ENCODE measurements at regions not wholly inside any gene's neighbourhood (a gene's known extent, or its start where the extent isn't known, plus 50 kb on each side); places are given as distances from the start of the nearest gene placed in this dataset.
A peak's percentile ranks its signal among the peaks of the same experiment; 100 is the strongest.

DNA sequence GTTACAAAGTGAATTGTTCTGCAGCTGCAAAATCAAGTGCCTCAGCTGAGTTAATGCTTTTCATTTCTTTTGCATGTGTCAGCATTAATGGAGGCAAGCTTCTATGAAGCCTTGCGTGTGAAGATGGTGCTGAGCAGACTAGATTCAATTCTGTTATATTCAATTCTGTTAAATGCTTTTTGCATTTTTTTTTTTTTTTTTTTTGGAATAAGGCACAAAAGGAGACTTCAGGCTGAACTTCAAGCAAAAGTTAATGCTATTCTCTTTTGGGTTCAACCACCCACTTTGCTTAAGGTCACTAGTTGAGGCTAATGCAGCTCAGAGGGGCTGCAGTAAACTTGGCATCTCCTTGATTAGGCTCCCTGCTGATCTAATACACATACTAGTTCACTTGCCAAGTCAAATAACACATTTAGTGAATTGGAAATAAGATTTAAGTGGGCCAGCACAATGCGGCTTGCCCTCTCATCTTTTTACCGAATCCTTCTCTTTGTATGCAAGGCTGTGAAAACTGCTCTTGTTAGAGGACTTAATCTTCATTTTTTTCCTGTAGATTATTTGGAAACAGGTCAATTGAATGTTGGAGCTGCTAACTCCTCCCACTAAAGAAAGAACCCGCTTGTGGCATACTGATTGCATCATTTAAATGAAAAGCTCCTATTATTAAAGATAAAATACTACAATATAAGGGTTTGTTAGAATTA lies 1020.2 kb downstream of the NR2F1-AS1 start:
- TF ChIP-seq, protein P1, sequence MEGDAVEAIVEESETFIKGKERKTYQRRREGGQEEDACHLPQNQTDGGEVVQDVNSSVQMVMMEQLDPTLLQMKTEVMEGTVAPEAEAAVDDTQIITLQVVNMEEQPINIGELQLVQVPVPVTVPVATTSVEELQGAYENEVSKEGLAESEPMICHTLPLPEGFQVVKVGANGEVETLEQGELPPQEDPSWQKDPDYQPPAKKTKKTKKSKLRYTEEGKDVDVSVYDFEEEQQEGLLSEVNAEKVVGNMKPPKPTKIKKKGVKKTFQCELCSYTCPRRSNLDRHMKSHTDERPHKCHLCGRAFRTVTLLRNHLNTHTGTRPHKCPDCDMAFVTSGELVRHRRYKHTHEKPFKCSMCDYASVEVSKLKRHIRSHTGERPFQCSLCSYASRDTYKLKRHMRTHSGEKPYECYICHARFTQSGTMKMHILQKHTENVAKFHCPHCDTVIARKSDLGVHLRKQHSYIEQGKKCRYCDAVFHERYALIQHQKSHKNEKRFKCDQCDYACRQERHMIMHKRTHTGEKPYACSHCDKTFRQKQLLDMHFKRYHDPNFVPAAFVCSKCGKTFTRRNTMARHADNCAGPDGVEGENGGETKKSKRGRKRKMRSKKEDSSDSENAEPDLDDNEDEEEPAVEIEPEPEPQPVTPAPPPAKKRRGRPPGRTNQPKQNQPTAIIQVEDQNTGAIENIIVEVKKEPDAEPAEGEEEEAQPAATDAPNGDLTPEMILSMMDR (IDR thresholded peaks at IDR 0.05; ENCODE audit: low read depth, low read length) = no peak
- DNase-seq (ENCODE audit: extremely low read depth, low read depth) = no peak

DNA sequence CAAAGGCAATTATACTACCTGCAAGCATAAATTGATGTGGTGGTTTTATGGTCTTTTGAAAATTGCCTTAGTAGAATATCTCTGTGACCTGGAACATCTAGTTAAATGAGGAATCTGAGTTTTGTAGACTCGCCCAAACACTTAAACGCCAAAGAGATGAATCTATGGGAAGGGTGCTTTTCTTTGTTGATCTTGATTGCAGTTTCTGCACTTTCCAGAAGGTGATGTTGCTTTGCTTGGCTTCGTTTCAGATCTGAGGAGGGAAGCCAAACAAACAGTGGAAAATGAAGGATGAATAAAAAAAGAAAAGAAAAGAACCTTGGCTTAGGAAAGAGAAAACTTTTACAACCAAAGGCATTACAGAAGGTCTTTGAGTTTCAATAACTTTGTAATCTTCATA lies 1021.2 kb downstream of the NR2F1-AS1 start:
- TF ChIP-seq, protein P1 (IDR thresholded peaks at IDR 0.05; ENCODE audit: low read depth, low read length) = peak; percentile 4
- DNase-seq (ENCODE audit: extremely low read depth, low read depth) = no peak

DNA sequence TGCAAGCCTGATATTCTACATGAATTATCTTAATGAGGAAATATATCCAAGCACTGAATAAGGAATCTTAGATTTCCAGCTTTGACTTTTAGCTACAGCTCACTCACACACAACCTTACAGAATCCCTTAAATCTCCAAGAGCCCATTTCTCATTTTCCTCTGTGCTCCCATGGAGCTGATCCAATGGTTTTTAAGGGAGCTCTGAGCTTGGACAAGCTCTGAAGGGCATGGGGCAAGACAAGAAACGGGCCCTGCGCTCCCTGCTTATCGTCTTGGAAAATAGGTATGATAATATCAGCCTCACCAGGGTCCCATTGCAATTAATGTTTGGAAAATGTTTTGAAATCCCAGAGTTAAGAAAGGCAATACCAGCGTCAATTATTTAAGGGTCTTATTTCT lies 1021.7 kb downstream of the NR2F1-AS1 start:
- TF ChIP-seq, protein P1 (IDR thresholded peaks at IDR 0.05; ENCODE audit: low read depth, low read length) = no peak
- DNase-seq (ENCODE audit: extremely low read depth, low read depth) = no peak

DNA sequence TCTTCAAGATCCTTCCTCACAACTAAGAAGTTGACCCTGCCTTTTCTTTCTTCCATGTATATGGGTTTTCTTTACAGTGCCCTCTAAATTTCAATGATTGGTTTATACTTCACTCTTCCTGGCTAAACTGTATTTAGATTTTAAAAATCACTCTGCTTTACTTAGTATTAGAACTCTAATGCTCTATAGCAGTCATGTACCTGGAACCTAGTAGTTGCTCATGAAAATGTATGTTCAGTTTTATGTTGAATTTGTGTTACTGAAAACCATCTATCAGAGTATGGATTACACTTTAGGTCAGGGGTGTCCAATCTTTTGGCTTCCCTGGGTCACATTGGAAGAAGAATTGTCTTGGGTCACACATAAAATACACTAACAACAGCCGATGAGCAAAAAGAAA lies 1024.3 kb downstream of the NR2F1-AS1 start:
- no peak for DNase-seq (ENCODE audit: extremely low read depth, low read depth)
- TF ChIP-seq, protein P1 (IDR thresholded peaks at IDR 0.05; ENCODE audit: low read depth, low read length) = no peak

DNA sequence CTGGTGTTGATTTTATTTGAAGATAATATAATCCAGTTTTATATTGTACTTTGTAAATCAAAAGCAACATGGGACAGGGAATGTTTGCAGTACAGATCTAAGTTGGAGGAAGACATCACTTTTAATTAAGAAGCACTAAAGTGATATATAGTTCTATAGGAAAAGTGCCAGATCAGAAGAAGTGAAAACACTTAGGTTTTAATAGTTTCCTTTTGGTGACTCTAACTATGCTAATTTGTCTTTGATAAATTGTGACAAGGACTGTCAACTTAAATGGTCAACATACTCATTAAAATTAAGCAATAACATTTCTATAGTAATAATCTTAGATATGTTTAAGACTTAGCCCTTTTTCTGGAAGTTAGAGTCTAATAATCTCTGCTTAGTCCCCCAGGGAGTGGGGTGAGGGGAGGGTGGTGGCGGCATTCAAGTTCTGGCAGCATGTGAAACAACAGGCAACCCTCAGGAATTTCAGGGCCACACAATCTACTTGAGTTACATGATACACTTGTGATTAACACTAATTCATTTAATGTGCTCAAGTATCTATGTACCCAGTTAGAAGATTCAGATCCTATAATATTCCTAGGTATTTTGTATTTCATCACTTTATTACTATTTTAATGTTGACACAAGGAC lies 1026.5 kb downstream of the NR2F1-AS1 start:
- TF ChIP-seq, protein P1 (IDR thresholded peaks at IDR 0.05; ENCODE audit: low read depth, low read length) = no peak
- no peak for DNase-seq (ENCODE audit: extremely low read depth, low read depth)

DNA sequence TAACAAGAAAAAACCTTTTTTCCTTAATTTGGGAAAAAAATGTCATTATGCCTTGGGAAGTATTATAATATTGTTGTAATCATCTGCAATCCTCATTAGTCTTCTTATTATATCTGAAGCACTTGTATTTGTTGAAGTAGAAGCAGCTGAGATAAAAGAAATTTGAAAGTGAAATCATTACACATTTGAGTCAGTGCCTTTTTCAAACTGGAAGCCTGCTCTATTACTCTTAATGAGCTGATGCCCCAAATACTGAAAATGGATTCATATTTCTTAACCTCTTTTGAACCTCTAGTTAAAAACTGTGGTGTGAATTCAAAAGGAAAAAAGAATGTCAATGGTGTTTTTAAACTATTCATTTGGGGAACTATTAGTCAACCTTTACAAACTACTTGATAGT lies 1027.7 kb downstream of the NR2F1-AS1 start:
- TF ChIP-seq, protein P1 (IDR thresholded peaks at IDR 0.05; ENCODE audit: low read depth, low read length) = no peak

More for the DNA sequence above, 1027.7 kb downstream of the NR2F1-AS1 start:
- no peak for DNase-seq (ENCODE audit: extremely low read depth, low read depth)
